ENCODE measurements at regions not wholly inside any gene's neighbourhood (a gene's known extent, or its start where the extent isn't known, plus 50 kb on each side); places are given as distances from the start of the nearest gene placed in this dataset.
"Not testable (repeated sequence)": the region's sequence is repeated elsewhere in the genome, so short reads cannot be mapped to it uniquely, and the experiment has no call there.

GRCh38 chr9:22650946-22651345, 204.3 kb downstream of the DMRTA1 start:
- DNase-seq = no peak

GRCh38 chr9:22654833-22655232, 208.2 kb downstream of the DMRTA1 start:
- DNase-seq = no peak

- no peak for DNase-seq
Observed at GRCh38 chr9:22657713-22658112, 211.1 kb downstream of the DMRTA1 start.

GRCh38 chr9:22658484-22658883, 211.9 kb downstream of the DMRTA1 start:
- DNase-seq = not testable (repeated sequence)

GRCh38 chr9:22682536-22682935, 235.9 kb downstream of the DMRTA1 start:
- DNase-seq = no peak

- no peak for DNase-seq
Observed at GRCh38 chr9:22682961-22683699, 236.5 kb downstream of the DMRTA1 start.

- no peak for DNase-seq
Observed at GRCh38 chr9:22683700-22684075, 237.1 kb downstream of the DMRTA1 start.

- DNase-seq = no peak
Observed at GRCh38 chr9:22693156-22693555, 246.5 kb downstream of the DMRTA1 start.

GRCh38 chr9:22700171-22700570, 253.5 kb downstream of the DMRTA1 start:
- DNase-seq = no peak

GRCh38 chr9:22718653-22719052, 272.0 kb downstream of the DMRTA1 start:
- no peak for DNase-seq

- DNase-seq = no peak
Observed at GRCh38 chr9:22722492-22722891, 275.9 kb downstream of the DMRTA1 start.

- DNase-seq = no peak
Observed at GRCh38 chr9:22731786-22732185, 285.2 kb downstream of the DMRTA1 start.

- DNase-seq = no peak
Observed at GRCh38 chr9:22739712-22740111, 293.1 kb downstream of the DMRTA1 start.

GRCh38 chr9:22740781-22741180, 294.2 kb downstream of the DMRTA1 start:
- no peak for DNase-seq

GRCh38 chr9:22742401-22742800, 295.8 kb downstream of the DMRTA1 start:
- no peak for DNase-seq

- no peak for DNase-seq
Observed at GRCh38 chr9:22773501-22774220, 327.0 kb downstream of the DMRTA1 start.

- DNase-seq = no peak
Observed at GRCh38 chr9:22790329-22790728, 343.7 kb downstream of the DMRTA1 start.

- DNase-seq = no peak
Observed at GRCh38 chr9:22808876-22809275, 362.3 kb downstream of the DMRTA1 start.

- no peak for DNase-seq
Observed at GRCh38 chr9:22809371-22809770, 362.7 kb downstream of the DMRTA1 start.

- DNase-seq = no peak
Observed at GRCh38 chr9:22813529-22813928, 366.9 kb downstream of the DMRTA1 start.

- no peak for DNase-seq
Observed at GRCh38 chr9:22815246-22815645, 368.6 kb downstream of the DMRTA1 start.

- DNase-seq = no peak
Observed at GRCh38 chr9:22817181-22817580, 370.6 kb downstream of the DMRTA1 start.

- DNase-seq = no peak
Observed at GRCh38 chr9:22829236-22829635, 382.6 kb downstream of the DMRTA1 start.

GRCh38 chr9:22838266-22838665, 391.6 kb downstream of the DMRTA1 start:
- DNase-seq = no peak

GRCh38 chr9:22840641-22841040, 394.0 kb downstream of the DMRTA1 start:
- no peak for DNase-seq
